Adrenal gland (tissue), 9 donors: ENCODE measurements at regions not wholly inside any gene's neighbourhood (a gene's known extent, or its start where the extent isn't known, plus 50 kb on each side); places are given as distances from the start of the nearest gene placed in this dataset.

Experiments
- DNase-seq, 7 donors: peaks; one replicate each; pipeline ENCODE4 v3.0.0-alpha.2; 2019 to 2020
- H3K27ac ChIP-seq, 5 donors: fragments of 200-600 bp; sonication (generic) in 4 of 5; 1 replicate in 3 of 5; 2 replicates in 2 of 5; pipeline versions ENCODE4 v1.5.1 to v1.8.0; 2016 to 2020; ENCODE audit warnings: mild to moderate bottlenecking in 1 of 5
- H3K27me3 ChIP-seq: fragments of 200-600 bp; 2 replicates; pipeline ENCODE4 v1.8.0; 2021
- H3K36me3 ChIP-seq, 2 donors: fragments of 200-600 bp; replicated peaks in 1 of 2; 1 replicate in 1 of 2; 2 replicates in 1 of 2; pipeline versions ENCODE4 v1.5.1 to v1.8.0; 2018 to 2022
- H3K4me1 ChIP-seq, 2 donors: fragments of 200-600 bp; replicated peaks in 1 of 2; 1 replicate in 1 of 2; 2 replicates in 1 of 2; pipeline versions ENCODE4 v1.5.1 to v1.8.0; 2018 to 2021
- H3K4me3 ChIP-seq, 4 donors: fragments of 200-600 bp; sonication (generic) in 3 of 4; one replicate each; pipeline ENCODE4 v1.5.1; 2016 to 2018
- H3K9me3 ChIP-seq, 3 donors: fragments of 200-600 bp; sonication (generic) in 1 of 3; replicated peaks in 1 of 3; 1 replicate in 2 of 3; 2 replicates in 1 of 3; pipeline versions ENCODE4 v1.5.1 to v1.8.0; 2016 to 2021
- CTCF ChIP-seq, 6 experiments: fragments of 450-650 bp in 4 of 6; fragments of 200-600 bp in 2 of 6; sonication (generic) in 1 of 6; IDR thresholded peaks; 1 replicate in 5 of 6; 2 replicates in 1 of 6; pipeline versions ENCODE4 v1.5.1 to v1.8.0; 2016 to 2021; ENCODE audit warnings: antibody characterized with exemption in 6 of 6, mild to moderate bottlenecking in 2 of 6, moderate library complexity in 1 of 6
- POLR2A ChIP-seq, 2 donors: fragments of 450-650 bp; IDR thresholded peaks; one replicate each; pipeline ENCODE4 v1.6.1; 2017; ENCODE audit warnings: antibody characterized with exemption in 2 of 2, mild to moderate bottlenecking in 2 of 2, moderate library complexity in 1 of 2
- WGBS, 4 donors: extraction: QIAGEN DNeasy Blood & Tissue Kit in 2 of 4; methylation state at CpG; one replicate each; pipeline versions ENCODE4 v1.1.5 to v1.1.7; 2013 to 2017; 5-methylcytosine and 5-hydroxymethylcytosine counted together
- intact Hi-C, 2 donors: fragments of 100-400 bp; cut with DNase I; formaldehyde crosslinking; loops; one replicate each; pipeline versions ENCODE4 v1.14.1 to v1.15.0; 2022 to 2023
- donor health status: healthy with polysubstance abuse.
- donor health status: Bipolar disorder and iron deficiency.
- donor health status: DM: yes; HTN: yes; CAD: no.
- donor health status: DM: no; HTN: no; CAD: no.
- donor health status: DM: no; HTN: no; CAD: no.

GRCh38 chr1:222392556-222392955 lies 155.3 kb downstream of the HHIPL2 start:
- WGBS, 4 donors, result 77 to 89% (median 80%) methylated on average over 3 of the region's 3 CpGs
- intact Hi-C loops, result no loop called here

GRCh38 chr1:222390181-222390580 lies 157.7 kb downstream of the HHIPL2 start:
- TF ChIP-seq POLR2A (IDR thresholded peaks at IDR 0.05) (no peak), CTCF (IDR thresholded peaks at IDR 0.05) (no peak)
- no peak for DNase-seq
- no peaks in the 10 kb centered on the region for H3K4me1 ChIP-seq
- WGBS, 4 donors, result 77 to 87% (median 80%) methylated on average over 2 of the region's 2 CpGs
- no peak overlapping the region for H3K4me3 ChIP-seq
- intact Hi-C loops, result no loop called here
- H3K36me3 ChIP-seq, result no peaks in the 10 kb centered on the region
- no peaks in the 10 kb centered on the region for H3K27me3 ChIP-seq
- H3K27ac ChIP-seq, result no peak overlapping the region
- no peaks in the 10 kb centered on the region for H3K9me3 ChIP-seq

More at GRCh38 chr1:222392556-222392955, 155.3 kb downstream of the HHIPL2 start:
- Histone ChIP-seq H3K27ac (no peak overlapping the region), H3K4me1 (no peaks in the 10 kb centered on the region), H3K27me3 (no peaks in the 10 kb centered on the region), H3K9me3 (no peaks in the 10 kb centered on the region), H3K36me3 (no peaks in the 10 kb centered on the region), H3K4me3 (no peak overlapping the region)
- no peak for DNase-seq
- TF ChIP-seq CTCF (IDR thresholded peaks at IDR 0.05) (no peak), POLR2A (IDR thresholded peaks at IDR 0.05) (no peak)

GRCh38 chr1:222387007-222387814 lies 160.7 kb downstream of the HHIPL2 start:
- Histone ChIP-seq H3K4me1 (no peaks in the 10 kb centered on the region), H3K27me3 (no peaks in the 10 kb centered on the region), H3K27ac (no peak overlapping the region), H3K4me3 (no peak overlapping the region), H3K36me3 (no peaks in the 10 kb centered on the region), H3K9me3 (no peaks in the 10 kb centered on the region)
- no peak for TF ChIP-seq POLR2A (IDR thresholded peaks at IDR 0.05)
- no peak for TF ChIP-seq CTCF (IDR thresholded peaks at IDR 0.05)
- intact Hi-C loops, result no loop called here
- no peak for DNase-seq
- 77 to 84% (median 79%) methylated on average over 8 of the region's 8 CpGs for WGBS, 4 donors

DNA sequence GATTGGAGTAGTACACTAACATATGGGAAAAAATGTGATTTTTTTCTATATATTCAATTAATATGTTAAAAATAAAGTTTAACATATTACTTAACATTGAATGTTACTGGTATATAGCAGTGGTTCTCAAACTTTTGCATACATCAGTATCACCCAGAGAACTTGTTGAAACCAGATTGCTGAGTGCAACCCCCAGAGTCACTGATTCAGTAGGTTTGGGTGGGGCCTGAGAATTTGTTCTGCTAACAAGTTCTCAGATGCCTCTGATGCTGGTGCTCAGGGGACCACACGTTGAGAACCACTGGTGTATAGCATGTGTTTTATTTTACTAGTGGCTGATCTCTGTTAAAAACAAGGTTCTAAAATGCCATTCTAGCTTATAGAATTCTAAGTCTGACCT lies 161.9 kb downstream of the HHIPL2 start:
- no peak for DNase-seq
- intact Hi-C loops, result no loop called here
- Histone ChIP-seq H3K4me3 (no peak overlapping the region), H3K36me3 (no peaks in the 10 kb centered on the region), H3K9me3 (no peaks in the 10 kb centered on the region), H3K27ac (no peak overlapping the region), H3K4me1 (no peaks in the 10 kb centered on the region), H3K27me3 (no peaks in the 10 kb centered on the region)
- 29 to 79% (median 63%) methylated on average over 1 of the region's 1 CpG for WGBS, 4 donors
- TF ChIP-seq POLR2A (IDR thresholded peaks at IDR 0.05), result no peak
- TF ChIP-seq CTCF (IDR thresholded peaks at IDR 0.05), result no peak
